Keratinocyte (primary cell): ENCODE measurements at regions not wholly inside any gene's neighbourhood (a gene's known extent, or its start where the extent isn't known, plus 50 kb on each side); places are given as distances from the start of the nearest gene placed in this dataset.

Source experiments
- DNase-seq: peaks from one replicate; pipeline ENCODE4 v3.0.0-alpha.2; 2011; ENCODE audit warnings: low read depth, missing footprints, low spot score
- FAIRE-seq: peaks from 2 replicates; lab custom pipeline; 2011; peaks lifted over from hg19 to GRCh38; lab: Jason Lieb, UNC
- H2AFZ ChIP-seq: 2 replicates; pipeline ENCODE4 v1.6.0; 2012; ENCODE audit warnings: low read length, control low read depth, inconsistent platforms; ENCODE audit not compliant: control insufficient read depth
- H3K27ac ChIP-seq: 2 replicates; pipeline ENCODE4 v1.5.1; 2011; ENCODE audit warnings: low read length; ENCODE audit not compliant: control insufficient read depth, insufficient read depth
- H3K27me3 ChIP-seq: 3 replicates; pipeline ENCODE4 v1.6.0; 2011; ENCODE audit warnings: low read length; ENCODE audit not compliant: control insufficient read depth, insufficient read depth; ENCODE audit errors: extremely low read depth
- H3K36me3 ChIP-seq, 2 experiments: 2 replicates in 1 of 2; 3 replicates in 1 of 2; pipeline ENCODE4 v1.5.1; 2011; ENCODE audit warnings: low read length in 2 of 2, mild to moderate bottlenecking in 1 of 2; ENCODE audit not compliant: control insufficient read depth in 2 of 2, insufficient read depth in 2 of 2; ENCODE audit errors: extremely low read depth in 1 of 2
- H3K4me1 ChIP-seq: 3 replicates; pipeline ENCODE4 v1.5.1; 2011; ENCODE audit warnings: low read length; ENCODE audit not compliant: control insufficient read depth, insufficient read depth; ENCODE audit errors: extremely low read depth
- H3K4me2 ChIP-seq: 3 replicates; pipeline ENCODE4 v1.6.0; 2011; ENCODE audit warnings: low read depth, low read length; ENCODE audit not compliant: control insufficient read depth, insufficient read depth; ENCODE audit errors: extremely low read depth
- H3K4me3 ChIP-seq, 3 experiments: fragments of 200-600 bp in 1 of 3; sonication (generic) in 1 of 3; 2 replicates in 2 of 3; 3 replicates in 1 of 3; pipeline ENCODE4 v1.5.1; 2011 to 2016; ENCODE audit warnings: low read length in 3 of 3, mild to moderate bottlenecking in 3 of 3, control low read depth in 2 of 3, inconsistent platforms in 1 of 3, low read depth in 1 of 3, mixed read lengths in 1 of 3, mixed run types in 1 of 3, moderate library complexity in 1 of 3; ENCODE audit not compliant: control insufficient read depth in 2 of 3, insufficient read depth in 2 of 3; ENCODE audit errors: extremely low read depth in 1 of 3
- H3K79me2 ChIP-seq: 2 replicates; pipeline ENCODE4 v1.6.0; 2012; ENCODE audit warnings: low read length; ENCODE audit not compliant: control insufficient read depth, insufficient read depth
- H3K9ac ChIP-seq: 3 replicates; pipeline ENCODE4 v1.6.0; 2011; ENCODE audit warnings: low read length; ENCODE audit not compliant: control insufficient read depth, insufficient read depth; ENCODE audit errors: extremely low read depth
- H3K9me1 ChIP-seq: 3 replicates; pipeline ENCODE4 v1.6.0; 2011; ENCODE audit warnings: low read length; ENCODE audit not compliant: control insufficient read depth, insufficient read depth; ENCODE audit errors: extremely low read depth
- H3K9me3 ChIP-seq: 2 replicates; pipeline ENCODE4 v1.5.1; 2012; ENCODE audit warnings: low read depth, low read length; ENCODE audit not compliant: control insufficient read depth
- H4K20me1 ChIP-seq: 3 replicates; pipeline ENCODE4 v1.6.0; 2011; ENCODE audit warnings: low read length; ENCODE audit not compliant: control insufficient read depth, insufficient read depth; ENCODE audit errors: extremely low read depth
- EZH2 ChIP-seq: IDR thresholded peaks from one replicate; pipeline ENCODE4 v1.6.1; 2012; ENCODE audit warnings: inconsistent platforms, mild to moderate bottlenecking, low read length, moderate library complexity
- dilution Hi-C: fragments of 300-500 bp; cut with MboI; formaldehyde crosslinking; loops from one replicate; pipeline ENCODE4 v1.7.0; 2020; ENCODE audit warnings: low sequenced_read_pairs; ENCODE audit not compliant: extremely low pct_ligation_motif_present
- TF ChIP-seq, protein P1 (sequence below), 3 experiments: IDR thresholded peaks in 1 of 3; conservative IDR thresholded peaks in 1 of 3; optimal IDR thresholded peaks in 1 of 3; 2 replicates in 2 of 3; 3 replicates in 1 of 3; pipeline versions ENCODE3 to v1.5.1; 2011; ENCODE audit warnings: low read length in 3 of 3, mild to moderate bottlenecking in 3 of 3, moderate library complexity in 2 of 3, control low read depth in 1 of 3, inconsistent platforms in 1 of 3; ENCODE audit not compliant: insufficient read depth in 2 of 3; ENCODE audit errors: extremely low read depth in 1 of 3

DNA sequence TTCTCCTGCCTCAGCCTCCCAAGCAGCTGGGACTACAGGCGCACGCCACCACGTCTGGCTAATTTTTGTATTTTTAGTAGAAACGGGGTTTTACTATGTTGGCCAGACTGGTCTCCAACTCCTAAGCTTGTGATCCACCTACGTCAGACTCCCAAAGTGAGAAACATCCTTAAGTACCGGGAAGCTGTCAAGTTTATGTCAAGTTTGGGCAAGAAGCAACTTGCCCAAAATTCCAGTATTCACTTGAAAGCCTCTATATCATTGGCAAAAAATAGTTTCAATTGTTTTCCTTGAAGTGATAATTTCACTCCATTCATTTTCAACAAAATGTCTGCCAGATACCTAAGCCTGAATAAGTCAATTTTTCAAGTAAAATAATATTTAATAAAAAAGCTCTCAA is 370.0 kb downstream of the FBXO8 start:
- no peak for DNase-seq
- H3K27me3 ChIP-seq = no peaks in the 10 kb centered on the region
- no peak for FAIRE-seq
- TF ChIP-seq, protein P1, sequence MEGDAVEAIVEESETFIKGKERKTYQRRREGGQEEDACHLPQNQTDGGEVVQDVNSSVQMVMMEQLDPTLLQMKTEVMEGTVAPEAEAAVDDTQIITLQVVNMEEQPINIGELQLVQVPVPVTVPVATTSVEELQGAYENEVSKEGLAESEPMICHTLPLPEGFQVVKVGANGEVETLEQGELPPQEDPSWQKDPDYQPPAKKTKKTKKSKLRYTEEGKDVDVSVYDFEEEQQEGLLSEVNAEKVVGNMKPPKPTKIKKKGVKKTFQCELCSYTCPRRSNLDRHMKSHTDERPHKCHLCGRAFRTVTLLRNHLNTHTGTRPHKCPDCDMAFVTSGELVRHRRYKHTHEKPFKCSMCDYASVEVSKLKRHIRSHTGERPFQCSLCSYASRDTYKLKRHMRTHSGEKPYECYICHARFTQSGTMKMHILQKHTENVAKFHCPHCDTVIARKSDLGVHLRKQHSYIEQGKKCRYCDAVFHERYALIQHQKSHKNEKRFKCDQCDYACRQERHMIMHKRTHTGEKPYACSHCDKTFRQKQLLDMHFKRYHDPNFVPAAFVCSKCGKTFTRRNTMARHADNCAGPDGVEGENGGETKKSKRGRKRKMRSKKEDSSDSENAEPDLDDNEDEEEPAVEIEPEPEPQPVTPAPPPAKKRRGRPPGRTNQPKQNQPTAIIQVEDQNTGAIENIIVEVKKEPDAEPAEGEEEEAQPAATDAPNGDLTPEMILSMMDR (optimal IDR thresholded peaks at IDR 0.05 in 1 of 3, IDR thresholded peaks at IDR 0.05 in 1 of 3, conservative IDR thresholded peaks at IDR 0.05 in 1 of 3; ENCODE audit: extremely low read depth in 1 of 3, insufficient read depth in 2 of 3, low read length in 3 of 3) = no peak
- no peak for TF ChIP-seq EZH2
- no peak overlapping the region for H2AFZ ChIP-seq
- no peaks in the 10 kb centered on the region for H3K36me3 ChIP-seq
- H3K9me1 ChIP-seq = no peaks in the 10 kb centered on the region
- dilution Hi-C loops = no loop called here
- H3K4me1 ChIP-seq = no peaks in the 10 kb centered on the region
- no peak overlapping the region for H3K4me2 ChIP-seq
- no peaks in the 10 kb centered on the region for H3K79me2 ChIP-seq
- no peak overlapping the region for H3K9ac ChIP-seq
- no peak overlapping the region for H3K4me3 ChIP-seq
- no peaks in the 10 kb centered on the region for H3K9me3 ChIP-seq
- H4K20me1 ChIP-seq = no peaks in the 10 kb centered on the region
- no peak overlapping the region for H3K27ac ChIP-seq

DNA sequence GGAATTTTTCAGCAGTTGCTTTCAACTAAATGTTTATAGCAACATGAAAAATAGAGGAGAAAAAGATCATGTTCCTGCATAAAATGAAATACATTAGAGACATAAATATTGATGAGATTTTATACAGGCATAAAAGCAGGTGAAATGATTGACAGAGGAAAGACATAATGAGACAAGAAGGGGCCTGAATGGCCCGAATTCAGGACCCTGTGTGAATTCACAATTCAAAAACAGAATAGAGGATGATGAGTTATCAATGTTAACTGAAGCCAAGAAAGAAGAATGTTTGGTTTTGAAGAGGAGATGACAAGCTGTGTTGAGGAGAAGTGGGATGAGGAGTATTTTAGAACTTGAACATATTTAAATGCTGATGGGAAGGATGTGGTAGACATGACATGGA is 371.1 kb downstream of the FBXO8 start:
- no peak overlapping the region for H2AFZ ChIP-seq
- no peak for FAIRE-seq

More for the DNA sequence above, 371.1 kb downstream of the FBXO8 start:
- Histone ChIP-seq H3K9me3 (no peaks in the 10 kb centered on the region), H4K20me1 (no peaks in the 10 kb centered on the region), H3K9ac (no peak overlapping the region), H3K4me2 (no peak overlapping the region), H3K79me2 (no peaks in the 10 kb centered on the region), H3K36me3 (no peaks in the 10 kb centered on the region), H3K4me1 (no peaks in the 10 kb centered on the region), H3K9me1 (no peaks in the 10 kb centered on the region), H3K27ac (no peak overlapping the region), H3K27me3 (no peaks in the 10 kb centered on the region), H3K4me3 (no peak overlapping the region)
- dilution Hi-C loops = no loop called here
- DNase-seq = no peak
- TF ChIP-seq, protein P1 (optimal IDR thresholded peaks at IDR 0.05 in 1 of 3, IDR thresholded peaks at IDR 0.05 in 1 of 3, conservative IDR thresholded peaks at IDR 0.05 in 1 of 3; ENCODE audit: extremely low read depth in 1 of 3, insufficient read depth in 2 of 3, low read length in 3 of 3) = no peak
- no peak for TF ChIP-seq EZH2
